GM21423 (cell line): ENCODE measurements at regions not wholly inside any gene's neighbourhood (a gene's known extent, or its start where the extent isn't known, plus 50 kb on each side); places are given as distances from the start of the nearest gene placed in this dataset.
"Not testable (repeated sequence)": the region's sequence is repeated elsewhere in the genome, so short reads cannot be mapped to it uniquely, and the experiment has no call there.

Experiments used
- ATAC-seq: cut with Tn5 transposase; IDR thresholded peaks from one replicate; pipeline ENCODE4 v1.9.1; 2021; ENCODE audit warnings: mild to moderate bottlenecking, moderate library complexity; ENCODE audit not compliant: unreplicated experiment

- peak; percentile 73 for ATAC-seq
These were observed 59.8 kb upstream of the CHST15 start for GRCh38 chr10:124153023-124153826.

- ATAC-seq, result no peak
These were observed 59.0 kb upstream of the CHST15 start for GRCh38 chr10:124152139-124153022.

GRCh38 chr10:124151466-124152095 lies 58.2 kb upstream of the CHST15 start:
- no peak for ATAC-seq

GRCh38 chr10:124150807-124151417 lies 57.5 kb upstream of the CHST15 start:
- ATAC-seq, result no peak

- no peak for ATAC-seq
These were observed 56.9 kb upstream of the CHST15 start for GRCh38 chr10:124150189-124150806.

GRCh38 chr10:124149189-124150042 lies 56.0 kb upstream of the CHST15 start:
- ATAC-seq, result no peak

- not testable (repeated sequence) for ATAC-seq
These were observed 55.3 kb upstream of the CHST15 start for GRCh38 chr10:124148509-124149188.

GRCh38 chr10:124146483-124146882 lies 53.1 kb upstream of the CHST15 start:
- ATAC-seq, result no peak

- no peak for ATAC-seq
These were observed 51.9 kb upstream of the CHST15 start for GRCh38 chr10:124145109-124145870.

- no peak for ATAC-seq
These were observed 51.1 kb upstream of the CHST15 start for GRCh38 chr10:124144536-124144935.

GRCh38 chr10:124143721-124144120 lies 50.3 kb upstream of the CHST15 start:
- no peak for ATAC-seq
